ENCODE measurements at regions not wholly inside any gene's neighbourhood (a gene's known extent, or its start where the extent isn't known, plus 50 kb on each side); places are given as distances from the start of the nearest gene placed in this dataset.

GRCh38 chr16:85429776-85430522 is 183.2 kb upstream of the GSE1 start:
- no peak for DNase-seq

- DNase-seq: no peak
Observed at GRCh38 chr16:85430523-85431421, 182.3 kb upstream of the GSE1 start.

DNA sequence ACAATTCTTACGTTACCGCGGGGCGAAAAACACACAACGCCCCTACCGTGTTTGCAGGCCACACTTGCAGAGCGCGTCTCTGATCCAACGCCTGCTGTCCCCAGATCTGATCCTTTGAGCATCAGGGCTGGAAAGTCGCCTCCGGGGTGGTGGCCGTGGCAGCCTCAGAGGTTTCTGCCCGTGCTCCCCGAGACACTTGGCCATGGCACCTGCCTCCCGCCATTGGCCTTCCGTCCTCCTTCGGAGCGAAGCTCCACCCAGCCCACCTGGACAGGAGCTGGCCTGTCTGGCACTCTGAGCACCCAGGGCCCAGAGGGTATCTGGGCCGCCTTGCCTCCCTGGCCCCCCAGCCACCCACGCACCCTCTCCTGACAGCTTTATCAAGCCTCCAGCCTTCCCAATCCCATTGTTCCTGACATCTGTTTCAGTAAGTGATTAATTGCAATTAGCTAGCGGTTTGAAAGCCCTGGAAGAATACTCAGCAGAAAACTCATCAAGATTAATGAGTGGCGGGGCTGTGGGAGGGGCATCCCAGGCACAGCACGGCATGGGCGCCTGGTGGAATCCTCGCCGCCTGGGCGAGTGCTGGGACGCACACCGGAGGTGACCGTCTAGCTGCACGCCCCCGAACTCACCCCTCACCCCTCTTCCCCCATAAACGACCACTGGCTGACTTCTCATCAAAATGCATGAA is 181.5 kb upstream of the GSE1 start:
- DNase-seq: no peak

DNA sequence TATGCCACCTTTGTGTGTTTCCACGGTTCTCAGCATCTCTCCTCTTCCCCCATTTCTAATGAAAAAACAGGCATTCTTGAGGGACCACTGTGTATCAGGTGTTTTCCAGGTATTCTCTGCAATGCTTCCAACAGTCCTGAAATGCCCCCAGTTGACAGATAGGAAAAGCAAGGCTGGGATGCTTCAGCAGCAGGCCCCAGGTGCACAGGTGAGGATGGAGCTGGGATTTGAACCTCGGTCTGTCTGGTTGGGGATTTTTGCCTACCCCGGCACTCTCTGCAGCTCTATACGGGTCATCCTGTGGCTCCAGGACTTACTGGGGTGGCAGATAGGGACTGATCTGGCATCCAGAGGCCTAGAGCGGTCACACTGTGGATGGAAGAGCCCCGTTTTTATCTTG is 180.5 kb upstream of the GSE1 start:
- no peak for DNase-seq

- DNase-seq: no peak
Observed at GRCh38 chr16:85433477-85433876, 179.6 kb upstream of the GSE1 start.

GRCh38 chr16:85435286-85435685 is 177.8 kb upstream of the GSE1 start:
- DNase-seq: no peak

DNA sequence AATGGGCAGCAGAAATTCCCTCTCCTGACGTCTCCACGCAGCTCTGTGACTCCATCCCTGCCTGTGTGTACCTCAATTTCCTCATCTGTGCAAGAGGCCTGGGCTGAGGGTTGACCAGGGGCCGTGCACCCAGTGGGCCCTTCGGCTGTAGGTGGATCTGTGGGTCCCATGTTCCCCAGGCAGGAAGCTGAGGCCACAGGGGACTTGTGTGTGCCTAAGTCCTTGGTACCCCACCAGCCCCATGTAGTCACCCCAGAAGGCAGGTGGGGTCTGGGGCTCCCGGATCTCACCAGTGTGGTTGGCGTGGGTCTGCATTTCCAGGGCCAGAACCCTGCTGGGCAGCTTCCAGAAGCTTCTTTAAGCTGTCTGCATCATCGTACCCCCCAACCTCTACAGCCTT is 177.4 kb upstream of the GSE1 start:
- no peak for DNase-seq

DNA sequence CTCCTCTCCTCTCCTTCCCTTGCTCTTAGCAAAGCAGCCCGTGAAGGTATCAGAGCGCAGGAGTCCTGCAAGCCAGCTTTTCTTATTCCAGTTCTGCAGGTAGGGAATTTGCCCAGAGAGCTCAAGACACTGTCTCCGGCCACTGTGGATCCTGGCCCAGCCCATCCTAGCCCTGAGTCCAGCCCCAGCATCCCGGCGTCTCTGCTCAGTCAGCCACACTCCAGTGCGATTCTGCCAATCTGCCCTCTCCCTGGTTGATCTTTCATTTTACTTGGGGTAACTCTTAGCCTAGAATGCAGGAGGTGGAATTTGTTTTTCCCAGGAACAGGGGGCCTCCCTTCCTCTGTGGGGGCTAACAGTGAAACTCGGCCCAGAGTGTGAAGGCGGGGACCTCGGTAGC is 176.9 kb upstream of the GSE1 start:
- DNase-seq: no peak

- DNase-seq: no peak
Observed at GRCh38 chr16:85436636-85437165, 176.4 kb upstream of the GSE1 start.

DNA sequence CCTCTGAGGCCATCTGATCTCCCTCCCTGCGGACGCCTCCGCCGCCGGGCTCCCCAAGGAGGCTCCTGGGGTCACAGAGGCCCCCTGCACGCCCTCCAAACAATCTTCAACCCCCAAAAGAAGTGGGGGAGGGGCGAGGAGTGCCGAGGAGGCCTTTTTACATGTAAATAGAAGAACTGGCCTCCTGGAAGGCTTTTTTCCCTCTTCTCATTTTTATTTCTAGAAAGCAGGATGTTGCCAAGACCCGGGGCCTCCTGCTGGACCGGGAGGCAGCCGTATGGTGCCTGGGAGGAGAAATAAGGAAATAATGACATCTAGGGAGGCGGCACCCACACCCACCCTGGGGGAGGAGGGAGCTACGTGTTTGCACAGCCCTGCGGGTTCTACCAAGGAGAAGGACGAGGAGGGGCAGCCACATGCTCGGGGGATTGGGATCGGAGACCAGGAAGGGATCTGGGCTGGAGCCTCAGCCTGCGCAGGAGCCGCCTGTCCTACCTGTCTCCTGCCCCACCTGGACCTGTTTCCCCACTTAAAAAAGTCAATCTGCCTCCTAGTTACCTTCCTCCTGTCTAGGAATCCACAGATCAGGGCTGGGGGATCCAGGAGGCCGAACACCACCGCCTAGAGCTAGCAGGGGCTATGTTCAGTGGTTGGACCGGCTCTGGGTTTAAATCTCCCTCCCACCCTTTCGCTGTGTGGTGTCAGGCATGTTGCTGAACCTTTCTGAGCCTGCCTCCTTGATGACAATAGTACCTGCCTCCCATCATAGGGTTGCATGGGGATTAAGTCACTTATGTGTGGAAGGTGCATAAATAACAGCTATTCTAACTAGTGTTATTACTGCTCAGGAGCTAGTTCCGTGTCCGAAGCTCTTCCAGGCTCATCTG is 175.7 kb upstream of the GSE1 start:
- DNase-seq: no peak

GRCh38 chr16:85438981-85439685 is 174.0 kb upstream of the GSE1 start:
- DNase-seq: no peak

DNA sequence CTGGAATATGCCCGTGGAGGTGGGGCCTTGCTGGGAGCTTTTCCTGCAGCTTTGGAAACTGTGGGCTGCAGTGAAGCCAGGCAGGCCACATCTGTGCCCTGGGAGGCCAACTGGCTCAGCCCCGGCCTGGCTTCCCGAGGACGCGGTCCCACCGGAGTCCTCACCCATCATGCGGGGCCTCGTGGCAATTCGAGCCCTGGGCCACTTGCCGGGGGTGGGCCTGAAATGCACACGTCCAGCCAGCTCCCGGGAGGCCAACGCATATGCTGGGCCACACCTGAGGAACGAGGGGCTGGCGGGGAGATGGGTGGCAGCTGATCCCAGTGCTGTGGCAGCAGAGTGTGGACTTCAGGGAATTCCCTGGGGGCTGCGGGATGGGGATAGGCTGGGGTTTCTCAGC is 172.4 kb upstream of the GSE1 start:
- no peak for DNase-seq

GRCh38 chr16:85441189-85441889 is 171.8 kb upstream of the GSE1 start:
- peak; percentile 42 to 51 for DNase-seq

- no peak for DNase-seq
Observed at GRCh38 chr16:85441890-85442670, 171.0 kb upstream of the GSE1 start.

DNA sequence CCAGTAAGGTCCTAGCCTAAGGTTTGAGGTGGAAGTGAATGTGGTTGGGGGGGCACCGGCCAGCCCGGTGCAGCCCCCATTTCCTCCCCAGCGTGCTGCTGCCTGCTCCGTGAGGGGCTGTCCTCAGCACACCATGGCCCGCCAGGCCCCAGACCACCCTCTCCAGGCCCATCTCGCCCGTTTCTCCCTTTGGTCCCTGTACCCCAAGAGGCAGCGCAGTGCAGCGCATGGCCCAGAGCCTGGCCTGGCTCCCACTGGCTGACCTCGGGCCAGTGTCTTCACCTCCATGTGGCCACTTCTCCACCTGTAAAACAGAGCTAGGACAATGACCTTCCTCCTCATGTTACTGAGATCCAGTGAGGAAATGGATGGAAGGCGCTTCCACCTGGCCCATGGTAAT is 170.0 kb upstream of the GSE1 start:
- no peak for DNase-seq

GRCh38 chr16:85443531-85443930 is 169.6 kb upstream of the GSE1 start:
- no peak for DNase-seq

DNA sequence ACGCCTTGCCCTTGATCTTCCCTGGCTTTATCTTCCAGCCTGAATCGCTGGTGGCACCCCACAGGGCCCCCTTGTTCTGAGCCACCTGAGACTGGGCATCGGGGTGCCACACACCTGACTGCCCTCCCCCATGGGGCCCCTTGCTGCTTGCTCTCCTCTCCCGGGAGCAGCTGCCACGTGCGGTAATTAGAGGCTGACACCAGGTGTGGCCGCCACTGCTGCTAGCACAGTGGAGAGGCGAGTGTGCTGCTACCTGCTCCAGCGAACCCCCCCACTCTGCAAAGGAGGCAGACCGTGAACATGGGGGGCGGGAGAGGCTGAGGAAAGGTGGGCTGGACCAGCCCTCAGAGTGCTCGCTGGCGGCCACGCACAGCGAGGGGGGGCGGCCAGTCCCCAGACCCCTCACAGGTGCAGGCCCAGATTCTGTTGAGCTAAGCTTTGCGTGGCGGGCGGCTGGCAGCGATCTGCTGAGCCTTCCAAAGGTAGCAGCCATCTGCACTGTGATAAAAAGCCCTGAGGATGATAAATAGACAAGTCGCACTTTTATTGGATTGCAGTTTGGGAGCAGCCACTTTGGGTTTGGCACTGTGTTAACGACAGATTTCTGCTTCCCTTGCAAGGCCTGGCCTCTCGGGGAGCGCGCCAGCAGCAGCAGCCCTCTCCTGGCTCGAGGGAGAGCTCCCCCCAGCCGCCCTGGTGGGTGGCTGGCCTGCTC is 167.9 kb upstream of the GSE1 start:
- no peak for DNase-seq

GRCh38 chr16:85445779-85446222 is 167.3 kb upstream of the GSE1 start:
- no peak for DNase-seq

DNA sequence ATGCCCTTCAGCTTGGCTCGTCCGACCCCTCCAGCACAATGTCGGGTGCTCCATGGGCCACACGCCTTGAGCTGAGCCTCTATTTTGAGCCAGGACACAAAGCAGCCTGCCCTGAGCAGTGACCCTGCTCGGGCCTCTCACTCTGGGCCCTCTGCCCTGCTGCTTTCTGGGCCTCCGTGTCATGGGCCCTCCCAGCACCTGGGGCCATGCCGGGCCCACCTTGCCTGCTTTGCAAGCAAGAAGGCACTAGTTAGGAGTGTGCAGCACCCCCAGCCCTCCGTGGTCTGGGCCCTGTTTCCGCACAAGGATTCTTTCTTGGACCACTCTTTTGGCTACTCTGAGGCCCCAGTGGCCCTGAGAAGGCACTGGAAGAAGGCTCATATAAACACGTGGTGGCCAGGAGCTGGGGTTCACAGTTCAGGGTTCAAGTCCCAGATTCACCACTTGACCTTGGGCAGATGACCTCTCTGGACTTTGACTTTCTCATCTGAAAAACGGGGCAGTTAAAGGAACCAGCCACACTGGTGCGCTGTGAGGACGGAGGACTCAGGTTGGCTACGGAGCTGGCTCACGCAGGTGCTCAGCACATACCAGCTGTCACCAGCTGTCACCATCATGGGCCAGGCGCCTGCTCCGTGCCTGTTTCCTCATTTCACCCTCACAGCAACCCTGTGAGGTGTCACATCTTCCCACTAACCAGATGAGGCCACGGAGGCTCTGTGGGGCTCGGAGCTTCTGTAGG is 166.0 kb upstream of the GSE1 start:
- DNase-seq: no peak

Measured in AML-193 (cell line).